ENCODE measurements at regions not wholly inside any gene's neighbourhood (a gene's known extent, or its start where the extent isn't known, plus 50 kb on each side); places are given as distances from the start of the nearest gene placed in this dataset.

GRCh38 chr14:85426068-85426935 is 103.6 kb upstream of the FLRT2 start:
- DNase-seq (ENCODE audit: low spot score) = no peak
- TF ChIP-seq, protein P1, sequence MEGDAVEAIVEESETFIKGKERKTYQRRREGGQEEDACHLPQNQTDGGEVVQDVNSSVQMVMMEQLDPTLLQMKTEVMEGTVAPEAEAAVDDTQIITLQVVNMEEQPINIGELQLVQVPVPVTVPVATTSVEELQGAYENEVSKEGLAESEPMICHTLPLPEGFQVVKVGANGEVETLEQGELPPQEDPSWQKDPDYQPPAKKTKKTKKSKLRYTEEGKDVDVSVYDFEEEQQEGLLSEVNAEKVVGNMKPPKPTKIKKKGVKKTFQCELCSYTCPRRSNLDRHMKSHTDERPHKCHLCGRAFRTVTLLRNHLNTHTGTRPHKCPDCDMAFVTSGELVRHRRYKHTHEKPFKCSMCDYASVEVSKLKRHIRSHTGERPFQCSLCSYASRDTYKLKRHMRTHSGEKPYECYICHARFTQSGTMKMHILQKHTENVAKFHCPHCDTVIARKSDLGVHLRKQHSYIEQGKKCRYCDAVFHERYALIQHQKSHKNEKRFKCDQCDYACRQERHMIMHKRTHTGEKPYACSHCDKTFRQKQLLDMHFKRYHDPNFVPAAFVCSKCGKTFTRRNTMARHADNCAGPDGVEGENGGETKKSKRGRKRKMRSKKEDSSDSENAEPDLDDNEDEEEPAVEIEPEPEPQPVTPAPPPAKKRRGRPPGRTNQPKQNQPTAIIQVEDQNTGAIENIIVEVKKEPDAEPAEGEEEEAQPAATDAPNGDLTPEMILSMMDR (IDR thresholded peaks at IDR 0.05; ENCODE audit: borderline replicate concordance, control extremely low read depth, extremely low read depth, insufficient read depth, missing control alignments) = no peak
- in situ Hi-C loops (cut with MboI; ENCODE audit: low sequenced_read_pairs, unreplicated experiment) = no loop called here

DNA sequence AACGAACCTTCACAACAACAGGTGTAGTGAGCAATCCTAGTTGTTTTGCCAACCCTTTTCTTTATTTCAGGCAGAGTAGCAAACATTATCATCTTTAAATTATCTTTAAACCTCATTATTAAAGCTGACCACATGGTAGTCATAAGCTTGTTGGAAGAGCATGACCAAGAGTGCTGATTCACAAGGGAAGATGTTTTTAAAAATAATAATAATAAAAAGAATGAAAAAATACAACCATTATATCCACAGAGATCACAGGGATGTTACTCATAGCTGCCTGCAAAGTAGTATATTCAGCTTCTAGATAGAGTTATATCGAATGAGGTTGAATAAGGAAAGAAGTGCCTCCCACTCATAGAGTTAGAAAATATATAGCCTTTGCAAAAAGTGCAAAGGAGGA is 101.0 kb upstream of the FLRT2 start:
- DNase-seq (ENCODE audit: low spot score) = no peak
- in situ Hi-C loops (cut with MboI; ENCODE audit: low sequenced_read_pairs, unreplicated experiment) = no loop called here
- TF ChIP-seq, protein P1 (IDR thresholded peaks at IDR 0.05; ENCODE audit: borderline replicate concordance, control extremely low read depth, extremely low read depth, insufficient read depth, missing control alignments) = no peak

DNA sequence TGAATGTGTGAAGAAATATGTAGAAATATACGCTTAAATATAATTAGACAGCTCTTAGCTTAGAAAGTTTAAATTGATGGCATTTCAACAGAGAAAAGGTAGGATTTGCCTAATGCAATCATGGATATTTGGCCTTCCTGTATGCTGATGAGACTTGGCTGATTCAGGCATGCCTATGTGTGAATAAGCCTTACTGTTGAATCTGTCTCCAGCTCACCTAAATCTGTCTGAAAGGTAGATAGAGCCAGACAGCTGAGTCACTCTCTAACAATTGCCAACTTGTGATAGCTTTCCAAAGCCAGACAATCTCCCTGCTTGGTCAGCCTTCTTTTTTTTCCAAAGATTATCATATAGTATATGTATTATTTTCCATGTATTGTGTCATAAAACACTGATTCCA is 92.8 kb upstream of the FLRT2 start:
- no peak for DNase-seq (ENCODE audit: low spot score)
- in situ Hi-C loops (cut with MboI; ENCODE audit: low sequenced_read_pairs, unreplicated experiment) = no loop called here
- TF ChIP-seq, protein P1 (IDR thresholded peaks at IDR 0.05; ENCODE audit: borderline replicate concordance, control extremely low read depth, extremely low read depth, insufficient read depth, missing control alignments) = no peak

DNA sequence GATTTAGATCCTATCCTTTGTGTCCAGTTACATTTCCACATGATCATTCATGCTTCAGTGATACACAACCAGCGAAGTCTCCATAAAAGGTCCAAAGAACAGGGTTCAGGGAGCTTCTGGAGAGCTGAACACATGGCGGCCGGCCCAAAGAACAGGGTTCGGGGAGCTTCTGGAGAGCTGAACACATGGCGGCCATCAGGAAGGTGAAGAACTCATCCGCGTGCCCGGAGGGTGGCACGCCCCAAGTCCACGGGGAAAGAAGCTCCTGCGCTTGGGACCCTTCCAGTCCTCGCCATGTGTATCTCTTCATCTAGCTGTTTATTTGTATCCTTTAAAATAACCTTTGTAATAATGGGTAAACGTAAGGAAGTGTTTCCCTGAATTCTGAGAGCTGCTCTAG is 91.9 kb upstream of the FLRT2 start:
- in situ Hi-C loops (cut with MboI; ENCODE audit: low sequenced_read_pairs, unreplicated experiment) = no loop called here

GRCh38 chr14:85438481-85438942 is 91.4 kb upstream of the FLRT2 start:
- in situ Hi-C loops (cut with MboI; ENCODE audit: low sequenced_read_pairs, unreplicated experiment) = no loop called here
- TF ChIP-seq, protein P1 (IDR thresholded peaks at IDR 0.05; ENCODE audit: borderline replicate concordance, control extremely low read depth, extremely low read depth, insufficient read depth, missing control alignments) = no peak
- DNase-seq (ENCODE audit: low spot score) = no peak

More for the DNA sequence above, 91.9 kb upstream of the FLRT2 start:
- DNase-seq (ENCODE audit: low spot score) = no peak
- TF ChIP-seq, protein P1 (IDR thresholded peaks at IDR 0.05; ENCODE audit: borderline replicate concordance, control extremely low read depth, extremely low read depth, insufficient read depth, missing control alignments) = no peak

DNA sequence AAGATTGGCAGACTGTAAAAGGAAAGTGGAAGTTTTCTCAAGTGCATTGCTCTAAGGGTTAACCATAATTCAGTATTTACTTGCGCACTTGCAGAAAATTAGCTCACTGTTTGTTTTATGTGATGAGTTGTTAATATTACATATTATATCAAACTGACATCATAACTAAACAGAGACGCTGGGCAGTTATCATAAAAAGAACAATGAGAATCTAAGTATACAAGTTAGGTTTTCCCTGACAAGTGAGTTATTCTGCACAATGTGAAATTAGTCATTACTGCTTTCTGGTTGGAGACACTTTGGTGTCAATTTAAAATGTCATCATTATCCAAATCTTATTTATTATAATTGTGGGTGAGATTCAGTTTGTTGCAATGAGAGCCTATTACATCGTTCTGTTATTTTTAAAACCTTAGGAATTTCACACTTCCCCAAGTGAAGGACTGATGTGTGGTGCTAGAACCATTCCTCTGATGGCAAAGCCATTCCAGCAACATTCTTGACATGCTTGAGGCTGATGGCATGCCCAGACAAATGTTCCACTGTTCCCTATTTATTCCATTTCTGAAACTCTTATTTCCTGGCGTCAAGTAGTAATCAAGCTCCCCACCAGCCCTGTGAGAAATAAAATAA is 90.1 kb upstream of the FLRT2 start:
- DNase-seq (ENCODE audit: low spot score) = no peak

More for the DNA sequence above, 90.1 kb upstream of the FLRT2 start:
- TF ChIP-seq, protein P1 (IDR thresholded peaks at IDR 0.05; ENCODE audit: borderline replicate concordance, control extremely low read depth, extremely low read depth, insufficient read depth, missing control alignments) = no peak
- in situ Hi-C loops (cut with MboI; ENCODE audit: low sequenced_read_pairs, unreplicated experiment) = no loop called here

Data from GM13976 (cell line).